ENCODE measurements at regions not wholly inside any gene's neighbourhood (a gene's known extent, or its start where the extent isn't known, plus 50 kb on each side); places are given as distances from the start of the nearest gene placed in this dataset.

DNA sequence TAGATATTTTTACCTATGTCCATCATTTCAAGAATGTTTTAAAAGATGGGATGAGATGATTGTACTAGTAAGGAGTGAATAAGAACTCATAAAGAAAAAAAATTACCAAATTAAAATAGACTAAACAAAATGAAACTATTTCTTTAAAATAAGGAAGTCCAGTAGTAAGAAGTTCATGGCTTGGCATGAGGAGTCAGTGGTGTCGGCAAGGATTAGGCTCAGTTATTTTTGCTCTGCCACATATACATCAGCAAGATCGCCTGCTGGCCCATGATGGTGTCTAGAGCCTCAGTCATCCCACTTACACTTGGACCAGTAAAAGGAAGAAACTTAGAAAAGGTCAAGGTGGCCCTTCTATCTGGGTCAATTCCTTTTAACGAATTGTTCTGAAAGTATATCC is 300.9 kb upstream of the SLC8A1 start:
- TF ChIP-seq, protein P1, sequence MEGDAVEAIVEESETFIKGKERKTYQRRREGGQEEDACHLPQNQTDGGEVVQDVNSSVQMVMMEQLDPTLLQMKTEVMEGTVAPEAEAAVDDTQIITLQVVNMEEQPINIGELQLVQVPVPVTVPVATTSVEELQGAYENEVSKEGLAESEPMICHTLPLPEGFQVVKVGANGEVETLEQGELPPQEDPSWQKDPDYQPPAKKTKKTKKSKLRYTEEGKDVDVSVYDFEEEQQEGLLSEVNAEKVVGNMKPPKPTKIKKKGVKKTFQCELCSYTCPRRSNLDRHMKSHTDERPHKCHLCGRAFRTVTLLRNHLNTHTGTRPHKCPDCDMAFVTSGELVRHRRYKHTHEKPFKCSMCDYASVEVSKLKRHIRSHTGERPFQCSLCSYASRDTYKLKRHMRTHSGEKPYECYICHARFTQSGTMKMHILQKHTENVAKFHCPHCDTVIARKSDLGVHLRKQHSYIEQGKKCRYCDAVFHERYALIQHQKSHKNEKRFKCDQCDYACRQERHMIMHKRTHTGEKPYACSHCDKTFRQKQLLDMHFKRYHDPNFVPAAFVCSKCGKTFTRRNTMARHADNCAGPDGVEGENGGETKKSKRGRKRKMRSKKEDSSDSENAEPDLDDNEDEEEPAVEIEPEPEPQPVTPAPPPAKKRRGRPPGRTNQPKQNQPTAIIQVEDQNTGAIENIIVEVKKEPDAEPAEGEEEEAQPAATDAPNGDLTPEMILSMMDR (IDR thresholded peaks at IDR 0.05; ENCODE audit: insufficient read depth, low read depth, low read length), result no peak
- no peak for TF ChIP-seq EZH2 (IDR thresholded peaks at IDR 0.05; ENCODE audit: insufficient read depth, low read length)

All from astrocyte (in vitro differentiated cells and primary cell).